GM12878 (cell line): ENCODE measurements at regions not wholly inside any gene's neighbourhood (a gene's known extent, or its start where the extent isn't known, plus 50 kb on each side); places are given as distances from the start of the nearest gene placed in this dataset.

Source experiments
- BRCA1 ChIP-seq: IDR thresholded peaks from 2 replicates; pipeline ENCODE4 v1.6.1; 2011; ENCODE audit warnings: low read depth, low read length, improper control_type of control experiment
- CREB1 ChIP-seq: IDR thresholded peaks from 2 replicates; pipeline ENCODE4 v1.6.1; 2012; ENCODE audit warnings: low read depth, mild to moderate bottlenecking, inconsistent platforms
- E4F1 ChIP-seq: fragments of 450-650 bp; IDR thresholded peaks from 2 replicates; pipeline ENCODE4 v1.6.1; 2018; ENCODE audit warnings: borderline replicate concordance, mild to moderate bottlenecking; ENCODE audit not compliant: partially characterized antibody
- FOXM1 ChIP-seq: IDR thresholded peaks from 2 replicates; pipeline ENCODE4 v1.6.1; 2012; ENCODE audit warnings: low read depth, mild to moderate bottlenecking, inconsistent platforms, low read length, moderate library complexity
- GABPA ChIP-seq: IDR thresholded peaks from 2 replicates; pipeline ENCODE4 v1.6.1; 2014; ENCODE audit warnings: antibody characterized with exemption, low read depth, mild to moderate bottlenecking, inconsistent platforms
- HCFC1 ChIP-seq: fragments of 150-350 bp; IDR thresholded peaks from 2 replicates; pipeline ENCODE4 v1.6.1; 2014; ENCODE audit warnings: low read length
- JUNB ChIP-seq: IDR thresholded peaks from 2 replicates; pipeline ENCODE4 v1.6.1; 2016; ENCODE audit warnings: antibody characterized with exemption, mild to moderate bottlenecking
- MTA2 ChIP-seq: fragments of 450-650 bp; IDR thresholded peaks from 2 replicates; pipeline ENCODE4 v1.6.1; 2016; ENCODE audit warnings: low read depth, mild to moderate bottlenecking, moderate library complexity
- MTA3 ChIP-seq: IDR thresholded peaks from 2 replicates; pipeline ENCODE4 v1.6.1; 2012; ENCODE audit warnings: low read length, inconsistent platforms, borderline replicate concordance
- NRF1 ChIP-seq: conservative IDR thresholded peaks from 2 replicates; pipeline ENCODE4 v1.6.1; 2011; ENCODE audit warnings: mild to moderate bottlenecking, low read depth, low read length, improper control_type of control experiment
- PBX3 ChIP-seq: IDR thresholded peaks from 2 replicates; pipeline ENCODE4 v1.6.1; 2011; ENCODE audit warnings: mild to moderate bottlenecking, low read depth, low read length, moderate library complexity; ENCODE audit not compliant: insufficient replicate concordance
- PKNOX1 ChIP-seq: fragments of 450-650 bp; IDR thresholded peaks from 2 replicates; pipeline ENCODE4 v1.6.1; 2016; ENCODE audit warnings: mild to moderate bottlenecking
- POLR2AphosphoS5 ChIP-seq: IDR thresholded peaks from 2 replicates; pipeline ENCODE4 v1.6.1; 2011; ENCODE audit warnings: mild to moderate bottlenecking, low read length, inconsistent platforms
- POU2F2 ChIP-seq: IDR thresholded peaks from 3 replicates; pipeline ENCODE4 v1.6.1; 2011; ENCODE audit warnings: low read depth, mild to moderate bottlenecking, low read length, borderline replicate concordance
- RELA ChIP-seq: fragments of 450-650 bp; IDR thresholded peaks from 2 replicates; pipeline ENCODE4 v1.8.0; 2014; ENCODE audit warnings: borderline replicate concordance; ENCODE audit not compliant: partially characterized antibody
- STAT3 ChIP-seq: IDR thresholded peaks from 2 replicates; pipeline ENCODE4 v1.6.1; 2011; ENCODE audit warnings: low read depth, low read length, improper control_type of control experiment
- TARDBP ChIP-seq: IDR thresholded peaks from 2 replicates; pipeline ENCODE4 v1.6.1; 2016; ENCODE audit warnings: borderline replicate concordance
- TCF12 ChIP-seq: IDR thresholded peaks from 2 replicates; pipeline ENCODE4 v1.6.1; 2011; ENCODE audit warnings: low read depth, mild to moderate bottlenecking, low read length
- USF1 ChIP-seq: IDR thresholded peaks from 2 replicates; pipeline ENCODE4 v1.6.1; 2011; ENCODE audit warnings: borderline replicate concordance, low read depth, mild to moderate bottlenecking, moderate library complexity, mixed read lengths, low read length; ENCODE audit not compliant: insufficient read depth; ENCODE audit errors: extremely low read length
- WRNIP1 ChIP-seq: IDR thresholded peaks from 2 replicates; pipeline ENCODE4 v1.6.1; 2011; ENCODE audit warnings: low read depth, low read length, improper control_type of control experiment, borderline replicate concordance
- YY1 ChIP-seq: IDR thresholded peaks from 2 replicates; pipeline ENCODE4 v1.6.1; 2011; ENCODE audit warnings: low read depth, mild to moderate bottlenecking, low read length
- ZBTB4 ChIP-seq: fragments of 450-650 bp; formaldehyde crosslinking; IDR thresholded peaks from 2 replicates; pipeline ENCODE4 v1.4.0; 2022; ENCODE audit warnings: mild to moderate bottlenecking, moderate library complexity
- ZNF24 ChIP-seq: fragments of 450-650 bp; IDR thresholded peaks from 2 replicates; pipeline ENCODE4 v1.6.1; 2017; ENCODE audit warnings: antibody characterized with exemption, mild to moderate bottlenecking

GRCh38 chr10:62655337-62655994 is 149.1 kb upstream of the ADO start (continued):
- TF ChIP-seq RELA: peak; percentile 93
- TF ChIP-seq POLR2AphosphoS5: peak; percentile 87
- TF ChIP-seq GABPA: peak; percentile 67
- TF ChIP-seq FOXM1: peak; percentile 100
- TF ChIP-seq TCF12: peak; percentile 94
- TF ChIP-seq WRNIP1: no peak
- TF ChIP-seq ZBTB4 (CRISPR knock-in tag): no peak
- TF ChIP-seq STAT3: no peak
- no peak for TF ChIP-seq USF1
- peak; percentile 97; the same call in 1 of the 2 replicates for TF ChIP-seq MTA3
- peak; percentile 94 for TF ChIP-seq MTA2
- TF ChIP-seq HCFC1: no peak
- TF ChIP-seq CREB1: peak; percentile 94
- TF ChIP-seq PKNOX1: peak; percentile 30; the same call in 1 of the 2 replicates
- TF ChIP-seq PBX3: no peak
- no peak for TF ChIP-seq TARDBP
- TF ChIP-seq POU2F2: peak; percentile 98
- peak; percentile 93 for TF ChIP-seq JUNB
- no peak for TF ChIP-seq NRF1
- TF ChIP-seq E4F1: no peak
- no peak for TF ChIP-seq BRCA1
- TF ChIP-seq YY1: peak; percentile 50; the same call in 1 of the 2 replicates
- peak; percentile 64; the same call in 1 of the 2 replicates for TF ChIP-seq ZNF24
